ENCODE measurements at regions not wholly inside any gene's neighbourhood (a gene's known extent, or its start where the extent isn't known, plus 50 kb on each side); places are given as distances from the start of the nearest gene placed in this dataset.

DNA sequence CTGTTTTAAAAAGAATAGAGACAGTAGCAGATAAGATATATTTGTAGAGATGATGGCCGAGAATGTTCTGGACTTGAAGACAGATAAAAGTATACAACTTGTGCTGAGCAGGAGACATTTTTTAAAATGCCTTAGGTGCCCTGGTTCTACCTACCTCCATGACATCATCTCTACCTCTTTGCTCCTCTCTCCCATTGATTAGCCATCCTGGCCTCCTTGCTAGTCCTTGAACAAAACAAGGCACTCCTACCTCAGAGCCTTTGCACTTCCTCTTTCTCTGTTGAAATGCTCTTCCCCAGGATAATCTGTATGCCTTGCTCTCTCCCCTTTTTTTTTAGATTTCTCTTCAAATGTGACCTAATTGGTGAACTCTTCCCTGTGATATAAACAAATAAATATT, 92.6 kb upstream of the MAGI3 start:
- no peak overlapping the region for H4K5ac ChIP-seq (ENCODE audit: insufficient read length, low read depth, low read length)
- H3K23ac ChIP-seq (ENCODE audit: insufficient read length) = no peak overlapping the region
- FAIRE-seq (no peak), DNase-seq (ENCODE audit: low read depth in 1 of 2, low spot score in 2 of 2) (no peak)
- ChIA-PET POLR2A (ENCODE audit: partially characterized antibody) (no interaction called here), CTCF (ENCODE audit: partially characterized antibody) (no interaction called here)
- H3K27me3 ChIP-seq (replicated peaks in 1 of 4; ENCODE audit: control insufficient read depth in 3 of 4, extremely low read depth in 1 of 4, insufficient read depth in 3 of 4, low read length in 3 of 4) = peaks cover 0 to 1% (median 0%) of the 10 kb centered on the region in 4 experiments; a peak in 1 of 7 replicates
- H3K79me2 ChIP-seq (ENCODE audit: control insufficient read depth in 1 of 2, insufficient read depth in 2 of 2, low read length in 2 of 2) = no peaks in the 10 kb centered on the region
- H2AK5ac ChIP-seq (ENCODE audit: low read depth, low read length) = no peak overlapping the region
- H3K4me1 ChIP-seq (replicated peaks in 1 of 4; ENCODE audit: control insufficient read depth in 3 of 4, insufficient read depth in 4 of 4, low read length in 3 of 4) = no peaks in the 10 kb centered on the region
- no peak overlapping the region for H2BK15ac ChIP-seq (ENCODE audit: low read length)
- no peak overlapping the region for H2BK20ac ChIP-seq (ENCODE audit: low read length)
- TF ChIP-seq POLR2A (IDR thresholded peaks at IDR 0.05; ENCODE audit: control extremely low read depth in 1 of 2, low read depth in 2 of 2, low read length in 2 of 2) (no peak), CREB1 (IDR thresholded peaks at IDR 0.05) (no peak), SIRT6 (IDR thresholded peaks at IDR 0.05; ENCODE audit: low read length) (no peak), SIN3A (conservative IDR thresholded peaks at IDR 0.05 in 1 of 2, IDR thresholded peaks at IDR 0.05 in 1 of 2; ENCODE audit: low read depth in 1 of 2, low read length in 2 of 2) (no peak), SRF (IDR thresholded peaks at IDR 0.05; ENCODE audit: low read depth, low read length) (no peak), FOSL1 (IDR thresholded peaks at IDR 0.05; ENCODE audit: insufficient read depth, low read depth, low read length) (no peak), GTF2F1 (IDR thresholded peaks at IDR 0.05; ENCODE audit: borderline replicate concordance, low read depth, low read length) (no peak), RBBP5 (IDR thresholded peaks at IDR 0.05; ENCODE audit: borderline replicate concordance, low read depth, low read length) (no peak), CBX8 (IDR thresholded peaks at IDR 0.05; ENCODE audit: borderline replicate concordance, low read depth, low read length) (no peak)
- TF ChIP-seq, protein P1, sequence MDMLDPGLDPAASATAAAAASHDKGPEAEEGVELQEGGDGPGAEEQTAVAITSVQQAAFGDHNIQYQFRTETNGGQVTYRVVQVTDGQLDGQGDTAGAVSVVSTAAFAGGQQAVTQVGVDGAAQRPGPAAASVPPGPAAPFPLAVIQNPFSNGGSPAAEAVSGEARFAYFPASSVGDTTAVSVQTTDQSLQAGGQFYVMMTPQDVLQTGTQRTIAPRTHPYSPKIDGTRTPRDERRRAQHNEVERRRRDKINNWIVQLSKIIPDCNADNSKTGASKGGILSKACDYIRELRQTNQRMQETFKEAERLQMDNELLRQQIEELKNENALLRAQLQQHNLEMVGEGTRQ (IDR thresholded peaks at IDR 0.05; ENCODE audit: low read length) = no peak
- H3K23me2 ChIP-seq (ENCODE audit: low read depth, low read length) = no peaks in the 10 kb centered on the region
- H3K4ac ChIP-seq (replicated peaks; ENCODE audit: insufficient read length, low read depth, low read length) = no peak overlapping the region
- no peak overlapping the region for H2AFZ ChIP-seq (ENCODE audit: low read length)
- H2BK120ac ChIP-seq (replicated peaks; ENCODE audit: low read depth, low read length) = no peak overlapping the region
- H4K8ac ChIP-seq (ENCODE audit: extremely low read depth, insufficient read depth, low read length) = no peak overlapping the region
- H3K36me3 ChIP-seq (ENCODE audit: control insufficient read depth in 2 of 4, insufficient read depth in 4 of 4, low read length in 3 of 4) = no peaks in the 10 kb centered on the region
- H3K9ac ChIP-seq (replicated peaks in 1 of 4; ENCODE audit: extremely low read depth in 1 of 4, low read depth in 3 of 4, low read length in 3 of 4) = no peak overlapping the region
- no peak overlapping the region for H3K4me3 ChIP-seq (ENCODE audit: extremely low read depth in 1 of 4, insufficient read depth in 2 of 4, low read depth in 3 of 4, low read length in 4 of 4)
- H3K56ac ChIP-seq (replicated peaks; ENCODE audit: insufficient read length, low read depth, low read length) = no peak overlapping the region
- WGBS, 2 experiments (ENCODE audit: extremely low coverage in 1 of 2, insufficient coverage in 1 of 2, insufficient read length in 1 of 2, insufficient replicate concordance in 2 of 2, low coverage in 1 of 2, low lambda C conversion rate in 2 of 2, missing lambda C conversion rate in 1 of 2) = 90% methylated on average over 1 of the region's 1 CpG; no CpG with 5 or more reads in 1 of the 2 experiments
- no peaks in the 10 kb centered on the region for H3K9me3 ChIP-seq (ENCODE audit: insufficient read depth in 2 of 2, low read depth in 1 of 2, low read length in 1 of 2)
- H4K91ac ChIP-seq (replicated peaks; ENCODE audit: insufficient read length, low read length) = no peak overlapping the region
- no peak overlapping the region for H3K18ac ChIP-seq (ENCODE audit: extremely low read depth, low read length)
- no peak overlapping the region for H3K14ac ChIP-seq (ENCODE audit: insufficient read length)
- no peaks in the 10 kb centered on the region for H4K20me1 ChIP-seq (replicated peaks in 1 of 2; ENCODE audit: control insufficient read depth in 1 of 2, insufficient read depth in 2 of 2, low read length in 2 of 2)
- H2BK5ac ChIP-seq (ENCODE audit: low read depth, low read length) = no peak overlapping the region
- H3K27ac ChIP-seq (ENCODE audit: low read depth, low read length) = no peak overlapping the region
- H3K79me1 ChIP-seq (ENCODE audit: low read depth, low read length) = no peaks in the 10 kb centered on the region
- no peak overlapping the region for H3K4me2 ChIP-seq (ENCODE audit: insufficient read depth in 1 of 2, low read depth in 2 of 2, low read length in 2 of 2)
- no peak overlapping the region for H2BK12ac ChIP-seq (ENCODE audit: low read depth, low read length)

Data from H1 (cell line).